Kidney (tissue), 13 donors: ENCODE measurements at regions not wholly inside any gene's neighbourhood (a gene's known extent, or its start where the extent isn't known, plus 50 kb on each side); places are given as distances from the start of the nearest gene placed in this dataset.

Source experiments
- DNase-seq, 5 donors: peaks; one replicate each; pipeline ENCODE4 v3.0.0-alpha.2; 2013 to 2020
- FAIRE-seq: peaks from 2 replicates; lab custom pipeline; 2012; peaks lifted over from hg19 to GRCh38; lab: Jason Lieb, UNC
- H3K27ac ChIP-seq, 2 donors: one replicate each; pipeline ENCODE4 v1.7.0; 2013; ENCODE audit warnings: low read depth in 2 of 2, low read length in 2 of 2, inconsistent platforms in 1 of 2
- H3K27me3 ChIP-seq: one replicate; pipeline ENCODE4 v1.7.1; 2013; ENCODE audit warnings: low read length, inconsistent platforms; ENCODE audit not compliant: control insufficient read depth, insufficient read depth
- H3K36me3 ChIP-seq, 3 donors: one replicate each; pipeline versions ENCODE4 v1.7.0 to v1.7.1; 2013; ENCODE audit warnings: low read length in 3 of 3, control low read depth in 1 of 3, inconsistent platforms in 1 of 3; ENCODE audit not compliant: insufficient read depth in 3 of 3, control insufficient read depth in 2 of 3
- H3K4me1 ChIP-seq, 3 donors: one replicate each; pipeline versions ENCODE4 v1.7.0 to v1.7.1; 2013; ENCODE audit warnings: low read length in 3 of 3, inconsistent platforms in 1 of 3, low read depth in 1 of 3; ENCODE audit not compliant: control insufficient read depth in 2 of 3, insufficient read depth in 2 of 3
- H3K4me3 ChIP-seq, 3 donors: one replicate each; pipeline versions ENCODE4 v1.7.0 to v1.8.1; 2013; ENCODE audit warnings: low read length in 3 of 3, control low read depth in 1 of 3, inconsistent platforms in 1 of 3
- H3K9ac ChIP-seq, 3 donors: one replicate each; pipeline versions ENCODE4 v1.7.0 to v1.7.1; 2013; ENCODE audit warnings: low read length in 3 of 3, control low read depth in 1 of 3, inconsistent platforms in 1 of 3
- H3K9me3 ChIP-seq, 3 donors: one replicate each; pipeline versions ENCODE4 v1.7.0 to v1.7.1; 2013; ENCODE audit warnings: low read length in 3 of 3, control low read depth in 1 of 3, inconsistent platforms in 1 of 3; ENCODE audit not compliant: control insufficient read depth in 2 of 3, insufficient read depth in 1 of 3
- CTCF ChIP-seq: IDR thresholded peaks from 3 replicates; pipeline ENCODE4 v1.5.1; 2012; ENCODE audit warnings: mild to moderate bottlenecking, moderate library complexity, borderline replicate concordance; ENCODE audit not compliant: insufficient read depth; ENCODE audit errors: extremely low read depth
- intact Hi-C: fragments of 100-400 bp; cut with DNase I; formaldehyde crosslinking; loops from one replicate; pipeline ENCODE4 v1.11.1; 2022
- donor health status: control.
- donor health status: control.
- donor health status: control.
- donor health status: control.
- donor health status: control.
- donor health status: DM: yes; HTN: yes; CAD: no.
- donor health status: Normal renal cell carcinoma (clear cell type).

DNA sequence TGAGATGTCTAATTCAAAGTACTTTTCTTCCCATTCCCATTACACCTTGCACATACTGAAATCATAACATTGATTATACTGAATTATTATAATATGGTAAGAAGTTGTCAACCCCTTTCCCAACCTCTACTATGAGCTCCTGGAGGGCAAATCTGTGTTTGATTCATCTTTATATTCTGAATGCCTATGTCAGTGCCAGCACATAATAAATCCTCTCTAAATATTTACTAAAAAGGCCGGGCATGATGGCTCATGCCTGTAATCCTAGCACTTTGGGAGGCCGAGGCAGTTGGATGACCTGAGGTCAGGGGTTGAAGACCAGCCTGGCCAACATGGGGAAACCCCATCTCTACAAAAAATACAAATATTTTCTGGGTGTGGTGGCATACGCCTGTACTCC is 392.5 kb upstream of the CADM2 start:
- Histone ChIP-seq H3K36me3 (no peaks in the 10 kb centered on the region), H3K27ac (no peak overlapping the region), H3K27me3 (no peaks in the 10 kb centered on the region), H3K9me3 (peaks cover 0 to 3% (median 0%) of the 10 kb centered on the region in 3 donors), H3K9ac (no peak overlapping the region), H3K4me3 (no peak overlapping the region), H3K4me1 (no peaks in the 10 kb centered on the region)
- TF ChIP-seq CTCF: no peak
- FAIRE-seq (no peak), DNase-seq (no peak)
- intact Hi-C loops: no loop called here

- no peak for DNase-seq
- H3K9me3 ChIP-seq: peaks cover 0 to 3% (median 0%) of the 10 kb centered on the region in 3 donors
- H3K36me3 ChIP-seq: no peaks in the 10 kb centered on the region
- TF ChIP-seq CTCF: no peak
- H3K9ac ChIP-seq: no peak overlapping the region
- intact Hi-C loops: no loop called here
- H3K4me3 ChIP-seq: no peak overlapping the region
- H3K27me3 ChIP-seq: no peaks in the 10 kb centered on the region
- no peak for FAIRE-seq
- no peak overlapping the region for H3K27ac ChIP-seq
- no peaks in the 10 kb centered on the region for H3K4me1 ChIP-seq
Observed at GRCh38 chr3:84567796-84568195, 391.0 kb upstream of the CADM2 start.

GRCh38 chr3:84573962-84574361 is 384.8 kb upstream of the CADM2 start:
- FAIRE-seq: no peak
- Histone ChIP-seq H3K9ac (no peak overlapping the region), H3K4me1 (no peaks in the 10 kb centered on the region), H3K9me3 (no peaks in the 10 kb centered on the region), H3K27ac (no peak overlapping the region), H3K36me3 (no peaks in the 10 kb centered on the region), H3K4me3 (no peak overlapping the region), H3K27me3 (no peaks in the 10 kb centered on the region)
- DNase-seq: no peak
- no peak for TF ChIP-seq CTCF
- intact Hi-C loops: no loop called here

GRCh38 chr3:84586427-84586826 is 372.4 kb upstream of the CADM2 start:
- TF ChIP-seq CTCF: no peak
- intact Hi-C loops: no loop called here
- H3K4me1 ChIP-seq: no peaks in the 10 kb centered on the region
- H3K9me3 ChIP-seq: peaks cover 0 to 2% (median 0%) of the 10 kb centered on the region in 3 donors
- no peak for DNase-seq
- no peak overlapping the region for H3K4me3 ChIP-seq
- H3K27me3 ChIP-seq: no peaks in the 10 kb centered on the region
- H3K27ac ChIP-seq: no peak overlapping the region
- no peak overlapping the region for H3K9ac ChIP-seq
- FAIRE-seq: no peak
- no peaks in the 10 kb centered on the region for H3K36me3 ChIP-seq
